Central memory CD4-positive, alpha-beta T cell (primary cell): ENCODE measurements at regions not wholly inside any gene's neighbourhood (a gene's known extent, or its start where the extent isn't known, plus 50 kb on each side); places are given as distances from the start of the nearest gene placed in this dataset.
"Not testable (repeated sequence)": the region's sequence is repeated elsewhere in the genome, so short reads cannot be mapped to it uniquely, and the experiment has no call there.

Experiments
- DNase-seq: peaks from one replicate; pipeline ENCODE4 v3.0.0; 2022

- DNase-seq, result no peak
These were observed 368.3 kb upstream of the GJE1 start for GRCh38 chr6:141764388-141764787.

- DNase-seq, result no peak
These were observed 374.3 kb upstream of the GJE1 start for GRCh38 chr6:141758430-141758829.

DNA sequence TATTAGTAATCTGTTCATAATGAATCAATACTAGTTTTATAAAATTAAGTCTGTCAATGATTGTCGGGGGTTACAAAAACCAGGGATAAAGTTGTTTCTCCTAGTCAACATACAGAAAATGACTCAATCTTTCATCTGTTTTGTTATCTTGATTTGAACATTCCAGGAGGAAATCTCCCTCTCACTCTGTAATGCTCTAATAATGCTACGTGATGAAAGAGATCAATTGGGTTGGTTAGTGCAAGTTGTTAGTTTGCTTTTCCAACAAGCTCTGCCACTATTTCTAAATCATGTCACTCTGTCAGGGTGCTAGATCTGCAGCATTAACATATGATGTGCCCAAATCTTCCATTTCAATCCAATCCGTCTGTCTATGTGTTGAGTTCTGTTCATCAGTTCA is 379.5 kb upstream of the GJE1 start:
- DNase-seq, result no peak

DNA sequence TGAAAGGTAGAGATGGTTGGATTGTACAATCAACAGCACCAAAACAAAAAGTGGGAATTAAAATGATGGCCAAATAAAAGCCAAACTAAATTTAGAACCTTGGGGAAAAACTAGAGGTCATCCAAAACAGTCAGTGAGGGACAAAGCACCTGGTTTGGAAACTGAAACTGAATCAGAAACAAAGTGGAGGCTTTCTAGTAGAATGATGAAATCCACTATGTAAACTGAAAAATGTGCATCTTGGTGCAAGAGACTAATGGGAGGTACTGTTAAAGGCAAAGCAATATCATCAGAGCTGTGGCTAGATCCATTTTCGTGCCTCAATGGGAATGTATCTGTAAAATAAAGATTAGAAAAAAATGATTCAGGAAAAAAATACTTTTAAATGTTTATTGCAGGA is 380.0 kb upstream of the GJE1 start:
- no peak for DNase-seq

DNA sequence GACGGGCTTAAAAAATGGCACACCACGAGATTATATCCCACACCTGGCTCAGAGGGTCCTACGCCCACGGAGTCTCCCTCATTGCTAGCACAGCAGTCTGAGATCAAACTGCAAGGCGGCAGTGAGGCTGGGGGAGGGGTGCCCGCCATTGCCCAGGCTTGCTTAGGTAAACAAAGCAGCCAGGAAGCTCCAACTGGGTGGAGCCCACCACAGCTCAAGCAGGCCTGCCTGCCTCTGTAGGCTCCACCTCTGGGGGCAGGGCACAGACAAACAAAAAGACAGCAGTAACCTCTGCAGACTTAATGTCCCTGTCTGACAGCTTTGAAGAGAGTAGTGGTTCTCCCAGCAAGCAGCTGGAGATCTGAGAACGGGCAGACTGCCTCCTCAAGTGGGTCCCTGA is 386.4 kb upstream of the GJE1 start:
- not testable (repeated sequence) for DNase-seq

DNA sequence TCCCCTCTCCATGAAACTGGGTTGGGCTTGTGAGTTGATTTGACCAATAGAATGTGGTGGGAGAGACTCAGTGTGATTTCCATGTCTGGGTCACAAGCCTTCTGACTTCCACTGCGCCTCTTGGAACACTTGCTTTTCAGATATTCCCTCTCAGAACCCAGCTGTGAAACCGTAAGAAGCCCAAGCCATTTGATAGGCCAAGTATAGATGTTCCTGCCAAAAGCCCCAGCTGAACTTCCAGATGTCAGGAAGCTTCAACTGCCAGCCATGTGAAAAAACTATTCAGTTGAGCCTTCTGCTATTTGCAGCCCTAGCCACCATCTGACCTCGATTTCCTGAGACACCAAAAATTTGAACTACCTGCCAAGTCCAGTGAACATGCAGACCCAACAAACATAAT is 387.8 kb upstream of the GJE1 start:
- no peak for DNase-seq

- no peak for DNase-seq
These were observed 388.4 kb upstream of the GJE1 start for GRCh38 chr6:141744194-141744925.

- no peak for DNase-seq
These were observed 396.6 kb upstream of the GJE1 start for GRCh38 chr6:141736104-141736503.

DNA sequence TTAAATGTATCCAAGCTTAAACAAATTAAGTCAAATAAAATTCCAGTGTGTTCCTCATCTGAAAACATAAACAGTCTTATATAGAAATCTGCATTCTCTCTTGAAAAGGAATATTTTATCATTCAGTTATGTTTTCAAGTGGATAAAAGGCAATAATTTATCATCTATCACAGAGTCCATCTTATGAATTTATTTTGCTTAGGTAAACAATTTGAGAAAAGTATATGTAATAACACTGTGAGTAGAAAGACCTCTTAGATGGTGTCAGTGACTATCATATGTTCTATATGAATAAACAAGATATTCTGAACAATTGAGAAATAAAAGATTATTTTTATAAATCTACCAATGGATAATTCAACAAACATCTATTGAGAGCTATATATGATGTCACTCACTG is 397.6 kb upstream of the GJE1 start:
- no peak for DNase-seq

GRCh38 chr6:141734071-141734840 is 398.5 kb upstream of the GJE1 start:
- no peak for DNase-seq

DNA sequence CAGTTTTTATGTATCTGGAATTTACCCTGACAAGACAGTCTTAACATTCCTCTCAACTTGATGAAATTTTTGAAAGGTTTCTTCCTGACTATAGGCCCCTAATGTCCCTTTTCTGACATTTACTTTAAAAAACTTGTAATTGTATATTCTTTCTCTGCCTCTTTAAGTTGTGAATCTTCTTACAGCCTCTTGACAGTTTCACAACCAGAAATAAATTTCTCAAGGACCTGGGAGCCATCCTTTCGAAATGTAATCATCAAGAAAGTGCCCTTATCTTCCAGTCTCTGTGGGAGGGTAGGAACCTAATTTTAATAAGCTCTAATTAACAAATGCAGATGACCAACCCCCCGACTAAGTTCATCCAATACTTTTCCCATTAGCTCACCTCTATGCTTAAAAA is 403.6 kb upstream of the GJE1 start:
- DNase-seq, result no peak

DNA sequence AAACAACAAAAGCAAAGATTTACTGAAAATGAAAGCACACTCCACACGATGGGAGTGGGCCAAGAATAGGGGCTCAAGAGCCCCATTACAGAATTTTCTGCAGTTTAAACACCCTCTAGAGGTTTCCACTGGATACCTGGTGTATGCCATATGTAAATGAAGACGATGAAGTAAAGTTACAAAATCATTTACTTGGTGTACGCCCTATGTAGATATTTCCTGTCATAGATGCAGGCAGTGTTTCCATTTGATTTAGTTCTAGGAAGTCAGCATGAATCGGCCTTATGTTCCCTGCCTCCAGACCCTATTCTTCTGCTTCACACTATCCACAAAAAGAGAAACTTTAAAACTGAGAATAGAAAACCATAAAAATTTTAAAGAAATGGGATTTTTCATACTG is 404.4 kb upstream of the GJE1 start:
- DNase-seq, result no peak

- no peak for DNase-seq
These were observed 406.5 kb upstream of the GJE1 start for GRCh38 chr6:141726248-141726647.

DNA sequence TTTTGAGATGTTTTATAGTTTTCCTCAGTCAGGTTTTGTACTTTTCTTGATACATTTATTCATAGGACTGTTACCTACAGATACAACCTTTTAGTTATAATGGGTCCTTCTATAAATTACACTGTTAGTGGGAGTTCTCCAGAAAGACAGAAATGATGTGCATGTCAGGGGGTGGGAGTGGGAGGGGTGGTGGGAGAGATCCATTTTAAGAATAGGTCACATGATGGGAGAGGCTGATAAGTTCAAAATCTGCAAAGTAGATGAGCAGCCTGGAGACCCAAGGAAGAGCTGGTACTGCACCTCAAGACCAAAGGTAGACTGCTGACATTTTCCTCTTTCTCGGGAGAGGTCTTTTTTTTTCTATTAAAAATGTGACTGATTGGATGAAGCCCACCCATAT is 408.0 kb upstream of the GJE1 start:
- DNase-seq, result no peak

- DNase-seq, result no peak
These were observed 413.2 kb upstream of the GJE1 start for GRCh38 chr6:141719476-141719875.

DNA sequence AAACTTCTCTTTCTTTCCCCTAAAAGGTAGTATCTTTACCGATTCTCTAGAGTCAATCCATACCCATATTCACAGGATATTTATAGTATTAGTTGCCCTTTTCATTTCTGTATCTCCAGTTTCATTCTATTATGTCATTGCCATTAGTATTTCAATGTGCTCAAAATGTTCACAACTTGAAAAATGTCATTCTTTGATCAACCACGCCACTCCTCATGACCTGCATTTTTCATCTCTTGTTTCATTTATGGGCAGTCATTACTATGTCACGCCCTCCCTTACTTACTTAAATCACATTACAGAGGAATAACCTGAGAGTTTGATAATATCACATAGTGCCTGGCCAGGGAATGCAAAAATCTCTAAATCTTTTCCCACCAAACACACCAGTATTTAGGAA is 427.3 kb upstream of the GJE1 start:
- no peak for DNase-seq

- DNase-seq, result no peak
These were observed 428.6 kb upstream of the GJE1 start for GRCh38 chr6:141704151-141704550.

GRCh38 chr6:141701732-141702131 is 431.0 kb upstream of the GJE1 start:
- no peak for DNase-seq

GRCh38 chr6:141700819-141701218 is 431.9 kb upstream of the GJE1 start:
- DNase-seq, result no peak

GRCh38 chr6:141688916-141689315 is 443.8 kb upstream of the GJE1 start:
- DNase-seq, result no peak

GRCh38 chr6:141685416-141685815 is 447.3 kb upstream of the GJE1 start:
- DNase-seq, result no peak

GRCh38 chr6:141682391-141682790 is 450.3 kb upstream of the GJE1 start:
- no peak for DNase-seq

DNA sequence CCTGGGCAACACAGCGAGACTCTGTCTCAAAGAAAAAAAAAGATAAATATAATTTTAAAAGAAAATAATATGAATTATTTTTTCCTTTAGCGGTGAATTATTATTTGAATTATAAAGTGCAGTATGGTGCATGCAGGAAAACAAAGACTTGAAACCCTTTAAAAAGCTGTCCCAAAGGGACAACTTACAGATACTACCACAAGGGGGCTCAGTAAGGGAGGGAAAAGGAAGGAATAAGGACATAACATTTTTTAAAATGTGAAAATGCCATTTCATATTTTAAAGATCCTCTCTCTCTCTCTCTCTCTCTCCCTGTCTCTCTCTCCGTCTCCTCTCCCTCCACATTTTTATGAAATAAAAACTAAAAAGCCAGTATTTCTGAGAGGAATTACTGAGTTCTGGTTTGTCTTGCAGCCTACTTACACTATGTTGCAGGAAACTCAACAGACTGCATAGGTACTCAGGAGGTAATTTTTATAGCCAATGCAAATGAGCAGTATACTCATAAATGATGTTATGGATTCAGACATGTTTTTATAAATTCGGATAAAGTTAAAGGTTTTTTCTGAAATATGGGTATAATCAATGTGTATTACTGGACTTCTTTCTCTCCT is 455.0 kb upstream of the GJE1 start:
- peak; percentile 6 for DNase-seq

- DNase-seq, result no peak
These were observed 456.8 kb upstream of the GJE1 start for GRCh38 chr6:141675957-141676356.
